ENCODE measurements at regions not wholly inside any gene's neighbourhood (a gene's known extent, or its start where the extent isn't known, plus 50 kb on each side); places are given as distances from the start of the nearest gene placed in this dataset.

GRCh38 chr7:67696878-67697277 lies 700.2 kb downstream of the TYW1 start:
- intact Hi-C loops (cut with DNase I), result no loop called here
- peak in 35 of 42 donors; percentile 4 to 80 (median 42) for DNase-seq

GRCh38 chr7:67698354-67698753 lies 701.7 kb downstream of the TYW1 start:
- intact Hi-C loops (cut with DNase I), result no loop called here
- no peak for DNase-seq

DNA sequence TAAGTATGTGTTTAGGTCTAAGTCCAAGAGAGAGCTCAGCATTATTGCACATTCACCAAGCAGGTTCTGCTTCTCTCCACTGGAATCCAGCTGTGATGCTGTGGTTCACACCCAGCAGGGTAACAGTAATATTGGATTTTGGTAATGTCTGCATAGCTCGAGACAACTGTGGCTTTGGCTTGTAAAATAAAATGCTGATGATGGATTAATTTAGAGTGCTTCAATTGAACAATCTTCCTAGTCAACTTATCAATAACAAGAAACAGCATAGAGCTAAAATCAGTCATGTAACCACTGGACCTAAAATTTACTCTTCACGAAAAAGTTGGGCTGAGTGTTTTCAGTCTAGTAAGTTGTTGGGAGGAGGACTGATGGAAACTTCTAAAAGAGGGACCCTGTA lies 709.2 kb downstream of the TYW1 start:
- DNase-seq, result no peak
- intact Hi-C loops (cut with DNase I), result no loop called here

- peak in 41 of 42 donors; percentile 13 to 93 (median 60) for DNase-seq
- intact Hi-C loops (cut with DNase I), result no loop called here
Measured at GRCh38 chr7:67711706-67712105, 715.1 kb downstream of the TYW1 start.

DNA sequence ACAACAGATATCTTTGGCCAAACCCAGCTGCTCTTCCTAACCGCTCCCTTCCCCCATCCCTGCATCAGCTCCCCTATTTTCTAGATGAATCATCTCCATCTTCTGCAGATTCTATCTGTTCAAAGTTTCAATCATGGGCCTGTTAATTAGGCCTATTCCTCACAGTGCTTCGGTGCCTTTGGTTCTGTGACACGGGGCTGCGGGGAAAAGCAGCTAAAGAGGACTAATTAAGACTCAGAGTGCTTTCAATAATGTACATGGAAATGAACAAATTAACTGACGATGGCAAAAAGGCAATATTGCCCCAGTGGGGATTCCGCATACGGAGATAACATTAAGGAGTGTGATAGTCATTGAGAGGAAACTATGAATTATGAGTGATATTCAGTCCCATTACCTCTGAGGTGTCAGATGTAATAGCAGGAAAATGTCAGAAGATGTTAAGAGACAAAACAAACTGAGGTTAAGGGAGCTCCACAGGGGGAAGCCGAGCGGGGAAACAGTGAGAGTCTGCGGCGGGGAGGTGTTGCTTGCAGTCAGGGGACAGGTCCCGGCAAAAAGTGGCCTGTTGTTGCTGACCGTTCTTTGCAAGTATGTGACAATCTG lies 716.9 kb downstream of the TYW1 start:
- DNase-seq, result no peak
- intact Hi-C loops (cut with DNase I), result no loop called here

- intact Hi-C loops (cut with DNase I), result no loop called here
- DNase-seq, result no peak
Measured at GRCh38 chr7:67716729-67717128, 720.1 kb downstream of the TYW1 start.

GRCh38 chr7:67723591-67723990 lies 727.0 kb downstream of the TYW1 start:
- intact Hi-C loops (cut with DNase I), result no loop called here
- no peak for DNase-seq

GRCh38 chr7:67724435-67724834 lies 727.8 kb downstream of the TYW1 start:
- DNase-seq, result no peak
- intact Hi-C loops (cut with DNase I), result no loop called here

DNA sequence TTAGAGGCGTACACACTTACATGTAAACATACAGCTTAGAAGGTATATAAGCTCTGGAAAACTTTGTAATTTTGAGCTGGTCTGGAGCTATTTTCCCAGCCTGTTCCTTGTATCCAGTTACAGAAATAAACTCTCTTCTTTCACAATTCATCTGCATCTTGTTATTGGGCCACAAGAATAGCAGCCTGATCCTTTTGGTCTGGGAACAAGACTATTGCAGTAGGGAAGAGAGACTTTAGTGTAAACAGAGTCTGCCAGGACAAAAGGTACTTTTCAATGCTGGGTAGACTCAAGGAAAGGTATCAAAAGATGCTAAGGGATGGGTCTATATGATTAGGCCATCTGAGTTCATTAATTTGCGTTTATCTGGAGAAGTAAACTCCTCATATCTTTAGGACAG lies 728.3 kb downstream of the TYW1 start:
- no peak for DNase-seq
- intact Hi-C loops (cut with DNase I), result no loop called here

DNA sequence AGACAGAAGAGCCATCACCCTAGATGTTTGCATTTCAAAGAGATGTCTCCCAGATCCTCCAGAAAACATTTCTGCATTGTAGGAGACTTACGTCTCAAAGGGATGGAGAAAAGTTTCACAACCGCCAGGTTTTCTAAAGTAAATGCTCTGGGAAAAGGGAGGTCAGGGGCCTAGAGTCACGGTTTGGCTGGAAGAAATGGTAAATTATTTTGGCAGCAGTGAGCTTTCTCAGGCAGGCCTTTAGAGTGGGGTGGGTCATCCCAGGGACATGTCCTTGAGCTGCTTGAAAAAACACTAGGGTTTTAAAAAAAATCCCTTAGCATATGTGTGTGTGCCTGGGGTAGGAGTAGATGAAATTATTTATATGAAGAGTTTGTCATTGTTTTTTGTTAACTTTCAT lies 728.8 kb downstream of the TYW1 start:
- DNase-seq, result no peak
- intact Hi-C loops (cut with DNase I), result no loop called here

DNA sequence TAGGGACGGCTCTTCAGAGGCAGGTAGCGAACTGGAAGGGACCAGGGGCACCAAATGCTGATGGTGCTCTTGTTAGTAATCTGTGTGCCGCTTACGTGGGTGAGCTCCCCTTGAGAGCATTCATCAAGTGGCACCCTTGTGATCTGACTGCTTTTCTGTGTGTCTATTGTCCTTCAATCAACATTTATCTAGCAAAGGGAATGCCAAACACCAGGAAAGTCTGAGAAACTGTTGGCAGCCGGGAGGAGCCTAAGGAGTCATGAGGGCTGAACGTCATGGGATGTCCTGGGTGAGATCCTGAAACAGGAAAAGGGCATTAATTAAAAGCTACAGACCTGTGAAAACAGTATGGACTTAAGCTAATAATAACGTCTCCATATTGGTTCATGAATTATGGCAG lies 733.1 kb downstream of the TYW1 start:
- no peak for DNase-seq
- intact Hi-C loops (cut with DNase I), result no loop called here

DNA sequence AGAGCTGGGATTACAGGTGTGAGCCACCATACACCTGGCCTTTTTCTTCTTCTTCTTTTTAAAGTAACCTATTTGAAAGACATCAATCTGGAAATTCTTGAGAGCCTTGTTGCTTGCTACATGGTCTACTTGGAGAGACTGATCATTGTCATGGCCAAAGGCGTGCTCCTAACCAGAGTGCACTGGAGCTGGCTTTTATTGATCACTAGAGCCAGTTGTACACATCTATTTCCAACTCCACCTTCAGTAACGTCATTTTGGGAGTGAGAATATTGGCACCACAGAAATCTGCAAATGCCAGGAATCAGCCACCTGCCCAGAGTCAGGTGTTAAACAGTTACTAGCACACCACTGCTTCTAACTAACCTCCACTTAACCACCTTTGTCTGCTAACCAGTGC lies 735.1 kb downstream of the TYW1 start:
- intact Hi-C loops (cut with DNase I), result no loop called here
- DNase-seq, result no peak

GRCh38 chr7:67732898-67733297 lies 736.3 kb downstream of the TYW1 start:
- intact Hi-C loops (cut with DNase I), result no loop called here
- DNase-seq, result no peak

- DNase-seq, result no peak
- intact Hi-C loops (cut with DNase I), result no loop called here
Measured at GRCh38 chr7:67738145-67738544, 741.5 kb downstream of the TYW1 start.

GRCh38 chr7:67738958-67739357 lies 742.3 kb downstream of the TYW1 start:
- intact Hi-C loops (cut with DNase I), result no loop called here
- no peak for DNase-seq

- no peak for DNase-seq
- intact Hi-C loops (cut with DNase I), result no loop called here
Measured at GRCh38 chr7:67743501-67743900, 746.9 kb downstream of the TYW1 start.

DNA sequence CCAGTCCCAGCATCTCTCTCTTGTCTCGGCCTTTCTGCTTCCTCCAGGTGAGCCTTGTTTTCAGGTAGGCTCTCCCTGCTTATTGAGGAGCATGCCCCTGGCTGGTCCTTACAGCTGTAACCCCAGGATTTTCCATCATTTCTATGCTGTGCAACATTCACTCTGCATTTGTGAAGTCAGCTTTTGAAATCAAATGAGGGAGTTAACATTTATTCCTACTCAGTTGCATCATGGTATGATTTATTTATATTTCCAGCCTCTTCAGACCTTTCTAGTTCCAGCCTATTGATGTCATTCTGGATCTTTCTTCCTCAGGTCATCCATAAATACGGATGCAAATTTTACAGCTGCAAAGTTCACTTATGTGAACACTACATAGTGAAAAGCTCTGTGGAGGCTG lies 755.6 kb downstream of the TYW1 start:
- intact Hi-C loops (cut with DNase I), result no loop called here
- DNase-seq, result no peak

DNA sequence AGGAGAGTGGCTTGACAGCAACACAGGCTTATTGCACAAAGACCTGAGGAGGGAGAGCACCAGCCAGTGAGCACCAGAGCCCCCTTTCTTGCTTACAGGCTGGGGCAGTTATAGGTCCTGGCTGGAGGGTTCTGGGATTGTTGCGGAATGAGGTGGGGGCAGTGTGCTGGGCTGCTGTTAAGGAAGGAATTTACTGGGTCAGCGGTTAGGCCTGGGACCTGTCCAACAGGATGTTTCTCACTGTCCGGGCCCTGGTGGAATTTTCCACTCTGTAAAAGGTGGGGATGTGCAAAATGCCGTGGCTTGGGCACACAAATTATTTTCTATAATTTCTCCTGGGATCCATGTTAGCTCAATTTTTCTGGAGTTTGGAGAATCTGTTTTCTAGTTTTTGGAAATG lies 757.3 kb downstream of the TYW1 start:
- DNase-seq, result no peak
- intact Hi-C loops (cut with DNase I), result no loop called here

DNA sequence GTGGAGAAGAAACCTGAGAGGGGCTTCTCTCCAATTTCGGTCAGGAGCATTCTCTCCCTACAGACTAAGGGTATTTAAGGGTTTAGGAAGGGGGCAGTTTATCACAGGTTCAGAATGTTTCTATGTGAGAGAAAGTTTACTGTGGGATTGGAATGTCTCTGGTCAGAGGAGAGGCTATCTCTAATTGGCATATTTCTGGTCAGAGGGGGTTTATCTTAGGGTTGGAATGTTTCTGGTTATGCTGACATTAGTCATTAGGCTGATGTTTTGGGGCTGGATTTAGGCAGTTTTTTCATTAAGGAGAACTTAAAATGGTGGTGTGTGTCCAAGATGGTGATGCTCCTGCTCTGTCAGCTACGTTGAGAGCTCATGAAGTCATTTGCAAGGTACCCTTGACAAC lies 758.0 kb downstream of the TYW1 start:
- intact Hi-C loops (cut with DNase I), result no loop called here
- DNase-seq, result no peak

DNA sequence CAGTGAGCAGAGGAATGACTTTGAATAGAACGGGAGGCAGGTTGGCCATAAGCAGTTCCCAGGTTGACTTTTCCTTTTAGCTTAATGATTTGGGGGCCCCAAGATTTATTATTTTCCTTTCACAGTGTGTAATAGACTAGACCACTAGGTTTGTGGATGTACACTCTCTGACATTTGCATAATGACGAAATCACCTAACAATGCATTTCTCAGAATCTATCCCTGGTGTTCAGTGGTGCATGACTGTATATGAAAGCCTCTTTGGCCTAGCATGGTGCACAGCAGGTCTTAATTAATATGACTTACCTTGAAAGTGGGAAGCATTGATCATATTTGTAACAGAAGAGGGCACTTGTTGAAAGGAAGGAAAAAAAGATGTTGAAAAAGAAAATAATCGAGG lies 761.9 kb downstream of the TYW1 start:
- intact Hi-C loops (cut with DNase I), result no loop called here
- DNase-seq, result no peak

- no peak for DNase-seq
- intact Hi-C loops (cut with DNase I), result no loop called here
Measured at GRCh38 chr7:67760971-67761370, 764.3 kb downstream of the TYW1 start.

DNA sequence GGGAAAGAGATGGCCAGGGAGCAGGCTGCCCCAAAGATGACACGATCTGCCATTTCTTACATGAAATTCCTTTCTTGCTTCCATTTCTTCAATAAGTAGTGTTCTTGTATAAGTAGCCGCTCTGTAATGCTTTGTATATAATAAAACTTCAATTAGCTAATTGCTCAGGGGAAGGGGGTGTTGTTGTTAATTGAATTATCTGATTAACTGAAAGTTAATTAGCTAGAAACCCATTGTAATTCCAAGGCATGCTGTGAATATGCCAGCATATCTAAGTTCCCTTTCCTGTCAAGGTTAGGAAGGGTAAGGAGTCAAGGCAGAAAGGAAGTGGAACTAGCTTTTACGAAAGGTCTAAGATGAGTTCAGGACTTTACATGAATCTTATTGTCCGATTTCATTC lies 765.9 kb downstream of the TYW1 start:
- no peak for DNase-seq
- intact Hi-C loops (cut with DNase I), result no loop called here

All from head of caudate nucleus (tissue), 42 donors.